ENCODE measurements at regions not wholly inside any gene's neighbourhood (a gene's known extent, or its start where the extent isn't known, plus 50 kb on each side); places are given as distances from the start of the nearest gene placed in this dataset. TPM values are rescaled to one million over a fixed set of nuclear protein-coding genes. Genes with fewer than 3 reads are reported as not detected.

GRCh38 chr4:113811359-113811758, 49.8 kb upstream of the CAMK2D start (continued):
- TF ChIP-seq ZZZ3 (IDR thresholded peaks at IDR 0.05; ENCODE audit: control insufficient read depth, insufficient read length, low read depth) (no peak), SUPT20H (IDR thresholded peaks at IDR 0.05; ENCODE audit: borderline replicate concordance, control insufficient read depth, low read depth, low read length) (no peak), SMARCA5 (IDR thresholded peaks at IDR 0.05) (no peak)

Small RNA genes lying in the stretch of these regions (small RNA-seq; reads per million reads assigned to genes)
- gene AC111193.1: not detected
